ENCODE measurements at regions not wholly inside any gene's neighbourhood (a gene's known extent, or its start where the extent isn't known, plus 50 kb on each side); places are given as distances from the start of the nearest gene placed in this dataset.

DNA sequence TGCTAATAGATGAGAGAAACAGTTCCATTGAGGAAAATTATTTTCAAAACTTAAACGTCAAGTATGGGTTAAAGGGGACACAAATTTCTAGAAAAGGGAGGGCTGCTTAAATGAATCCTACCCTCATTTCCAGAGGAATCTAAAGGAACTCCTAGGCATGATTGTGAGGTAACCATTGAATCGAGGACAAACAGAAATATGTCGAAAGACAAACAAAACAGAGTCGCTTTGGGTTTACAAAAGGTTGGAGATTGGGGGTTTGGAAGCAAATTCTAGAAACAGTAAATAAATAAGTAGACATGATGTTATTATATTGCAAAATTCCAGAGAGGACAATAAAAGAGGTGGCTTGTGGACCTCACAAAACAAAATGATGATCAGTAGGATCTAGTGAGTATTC is 173.1 kb downstream of the FTCDNL1 start:
- H3K27ac ChIP-seq (ENCODE audit: insufficient read depth, low read depth, low read length): no peak overlapping the region
- H3K9me1 ChIP-seq (replicated peaks; ENCODE audit: control insufficient read depth, extremely low read depth, insufficient read depth, low read length): no peaks in the 10 kb centered on the region
- H3K27me3 ChIP-seq (ENCODE audit: control insufficient read depth in 2 of 2, insufficient read depth in 2 of 2, low read length in 2 of 2): no peaks in the 10 kb centered on the region
- H3K4me3 ChIP-seq (replicated peaks in 1 of 3; ENCODE audit: insufficient read depth in 1 of 3, low read depth in 1 of 3, low read length in 3 of 3): no peak overlapping the region
- CTCF ChIA-PET: no interaction called here
- dilution Hi-C loops (cut with MboI; ENCODE audit: extremely low pct_ligation_motif_present, low sequenced_read_pairs) (no loop called here), intact Hi-C loops (cut with micrococcal nuclease) (no loop called here)
- H3K4me1 ChIP-seq (ENCODE audit: control insufficient read depth, extremely low read depth, insufficient read depth, low read length): no peaks in the 10 kb centered on the region
- H3K9me3 ChIP-seq (replicated peaks; ENCODE audit: control insufficient read depth, insufficient read depth, low read length): no peaks in the 10 kb centered on the region
- no peaks in the 10 kb centered on the region for H3K36me3 ChIP-seq (ENCODE audit: control insufficient read depth in 2 of 2, extremely low read depth in 1 of 2, insufficient read depth in 2 of 2, low read length in 2 of 2)
- H4K20me1 ChIP-seq (replicated peaks; ENCODE audit: control insufficient read depth, extremely low read depth, insufficient read depth, low read length): no peaks in the 10 kb centered on the region
- BruUV-seq (replicated peaks): no TSS peak
- no peaks in the 10 kb centered on the region for H3K79me2 ChIP-seq (ENCODE audit: control insufficient read depth, insufficient read depth, low read length)
- FAIRE-seq: no peak
- H2AFZ ChIP-seq (ENCODE audit: low read depth, low read length): no peak overlapping the region
- no peak for DNase-seq (ENCODE audit: low read depth, low spot score)
- POLR2A ChIA-PET: no interaction called here
- no peak overlapping the region for H3K4me2 ChIP-seq (ENCODE audit: insufficient read depth, low read length)
- no peak for TF ChIP-seq JUN (IDR thresholded peaks at IDR 0.05; ENCODE audit: borderline replicate concordance, insufficient read depth, insufficient read length, low read depth)
- TF ChIP-seq GATA2 (IDR thresholded peaks at IDR 0.05; ENCODE audit: insufficient read depth, insufficient read length, low read depth, low read length): no peak
- TF ChIP-seq POLR2AphosphoS5 (IDR thresholded peaks at IDR 0.05; ENCODE audit: insufficient read depth, low read depth, low read length): no peak
- no peak for TF ChIP-seq POLR2A (IDR thresholded peaks at IDR 0.05; ENCODE audit: low read depth, low read length)
- TF ChIP-seq MYC (IDR thresholded peaks at IDR 0.05; ENCODE audit: low read depth, low read length): no peak
- TF ChIP-seq, protein P1, sequence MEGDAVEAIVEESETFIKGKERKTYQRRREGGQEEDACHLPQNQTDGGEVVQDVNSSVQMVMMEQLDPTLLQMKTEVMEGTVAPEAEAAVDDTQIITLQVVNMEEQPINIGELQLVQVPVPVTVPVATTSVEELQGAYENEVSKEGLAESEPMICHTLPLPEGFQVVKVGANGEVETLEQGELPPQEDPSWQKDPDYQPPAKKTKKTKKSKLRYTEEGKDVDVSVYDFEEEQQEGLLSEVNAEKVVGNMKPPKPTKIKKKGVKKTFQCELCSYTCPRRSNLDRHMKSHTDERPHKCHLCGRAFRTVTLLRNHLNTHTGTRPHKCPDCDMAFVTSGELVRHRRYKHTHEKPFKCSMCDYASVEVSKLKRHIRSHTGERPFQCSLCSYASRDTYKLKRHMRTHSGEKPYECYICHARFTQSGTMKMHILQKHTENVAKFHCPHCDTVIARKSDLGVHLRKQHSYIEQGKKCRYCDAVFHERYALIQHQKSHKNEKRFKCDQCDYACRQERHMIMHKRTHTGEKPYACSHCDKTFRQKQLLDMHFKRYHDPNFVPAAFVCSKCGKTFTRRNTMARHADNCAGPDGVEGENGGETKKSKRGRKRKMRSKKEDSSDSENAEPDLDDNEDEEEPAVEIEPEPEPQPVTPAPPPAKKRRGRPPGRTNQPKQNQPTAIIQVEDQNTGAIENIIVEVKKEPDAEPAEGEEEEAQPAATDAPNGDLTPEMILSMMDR (IDR thresholded peaks at IDR 0.05; ENCODE audit: extremely low read depth in 1 of 2, insufficient read depth in 1 of 2, low read depth in 1 of 2, low read length in 2 of 2): no peak
- no peak for TF ChIP-seq EZH2 (IDR thresholded peaks at IDR 0.05; ENCODE audit: borderline replicate concordance, low read depth, low read length, severe bottlenecking)
- TF ChIP-seq, protein P2, sequence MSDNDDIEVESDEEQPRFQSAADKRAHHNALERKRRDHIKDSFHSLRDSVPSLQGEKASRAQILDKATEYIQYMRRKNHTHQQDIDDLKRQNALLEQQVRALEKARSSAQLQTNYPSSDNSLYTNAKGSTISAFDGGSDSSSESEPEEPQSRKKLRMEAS (IDR thresholded peaks at IDR 0.05; ENCODE audit: insufficient read depth, insufficient read length): no peak
- no peak for TF ChIP-seq FOS (IDR thresholded peaks at IDR 0.05; ENCODE audit: borderline replicate concordance, insufficient read depth, low read length)
- no peak overlapping the region for H3K9ac ChIP-seq (replicated peaks; ENCODE audit: extremely low read depth, insufficient read depth, low read length)

Data from endothelial cell of umbilical vein (primary cell).